Body of pancreas (tissue), 4 donors: ENCODE measurements at regions not wholly inside any gene's neighbourhood (a gene's known extent, or its start where the extent isn't known, plus 50 kb on each side); places are given as distances from the start of the nearest gene placed in this dataset.

ENCODE experiments used
- ATAC-seq: fragments of 150-250 bp; one replicate; pipeline ENCODE4 v1.9.1; 2016
- DNase-seq, 4 donors: peaks; one replicate each; pipeline ENCODE4 v3.0.0-alpha.2; 2019
- H3K27ac ChIP-seq, 4 donors: fragments of 200-600 bp; sonication (generic); 1 replicate in 3 of 4; 2 replicates in 1 of 4; pipeline versions ENCODE4 v1.5.1 to v1.6.1; 2016 to 2019; ENCODE audit warnings: mild to moderate bottlenecking in 1 of 4, mixed read lengths in 1 of 4, moderate library complexity in 1 of 4
- H3K27me3 ChIP-seq, 2 donors: fragments of 200-600 bp; sonication (generic); one replicate each; pipeline ENCODE4 v1.6.0; 2016; ENCODE audit warnings: mild to moderate bottlenecking in 1 of 2
- H3K36me3 ChIP-seq, 2 donors: fragments of 200-600 bp; sonication (generic); replicated peaks in 1 of 2; 2 replicates each; pipeline ENCODE4 v1.5.1; 2016; ENCODE audit warnings: low read depth in 2 of 2; ENCODE audit not compliant: insufficient read depth in 1 of 2
- H3K4me1 ChIP-seq: fragments of 200-600 bp; sonication (generic); one replicate; pipeline ENCODE4 v1.6.0; 2016
- H3K4me3 ChIP-seq, 2 donors: fragments of 200-600 bp; sonication (generic); 1 replicate in 1 of 2; 2 replicates in 1 of 2; pipeline ENCODE4 v1.5.1; 2016 to 2019
- H3K9me3 ChIP-seq, 3 donors: fragments of 200-600 bp; sonication (generic); 1 replicate in 2 of 3; 2 replicates in 1 of 3; pipeline ENCODE4 v1.5.1; 2016
- CTCF ChIP-seq, 7 experiments: fragments of 450-650 bp in 4 of 7; fragments of 200-600 bp in 3 of 7; sonication (generic) in 3 of 7; IDR thresholded peaks; one replicate each; pipeline ENCODE4 v1.5.1; 2016 to 2019; ENCODE audit warnings: antibody characterized with exemption in 7 of 7
- POLR2A ChIP-seq, 3 donors: fragments of 450-650 bp; IDR thresholded peaks; one replicate each; pipeline ENCODE4 v1.6.1; 2016; ENCODE audit warnings: antibody characterized with exemption in 3 of 3, mild to moderate bottlenecking in 2 of 3
- WGBS, 2 donors: methylation state at CpG; one replicate each; pipeline ENCODE4 v1.1.5; 2017; 5-methylcytosine and 5-hydroxymethylcytosine counted together
- intact Hi-C: fragments of 100-400 bp; cut with DNase I; formaldehyde crosslinking; loops from one replicate; pipeline ENCODE4 v1.15.1; 2023

DNA sequence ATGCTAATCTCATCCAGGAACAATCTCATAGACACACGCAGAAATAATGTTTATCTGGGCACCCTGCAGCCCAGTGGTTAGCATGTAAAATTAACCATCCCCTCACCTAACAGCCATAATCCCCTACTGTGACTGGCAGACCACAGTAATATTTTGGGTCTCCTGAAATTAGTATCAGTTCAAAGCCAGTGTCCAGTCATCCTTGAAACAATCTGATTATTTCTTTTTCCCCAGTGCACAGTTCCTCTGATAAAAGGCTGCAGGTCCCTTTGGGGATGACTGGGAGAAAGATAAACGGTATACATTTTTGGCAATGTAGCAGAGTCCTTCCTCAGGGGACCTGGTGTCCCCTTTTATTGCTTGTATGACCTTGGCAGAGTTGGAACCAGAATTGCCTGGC is 50.4 kb upstream of the CYSLTR2 start:
- TF ChIP-seq CTCF (IDR thresholded peaks at IDR 0.05): no peak
- no peak for TF ChIP-seq POLR2A (IDR thresholded peaks at IDR 0.05)
- no peak for ATAC-seq
- intact Hi-C loops: no loop called here

More for the DNA sequence above, 50.4 kb upstream of the CYSLTR2 start:
- 49 to 57% methylated on average over 2 of the region's 2 CpGs for WGBS, 2 donors
- no peaks in the 10 kb centered on the region for H3K36me3 ChIP-seq
- H3K4me1 ChIP-seq: peaks cover 29% of the 10 kb centered on the region
- no peak overlapping the region for H3K4me3 ChIP-seq
- H3K27me3 ChIP-seq: no peaks in the 10 kb centered on the region
- no peak for DNase-seq
- H3K9me3 ChIP-seq: no peaks in the 10 kb centered on the region
- no peak overlapping the region for H3K27ac ChIP-seq
